ENCODE measurements at regions not wholly inside any gene's neighbourhood (a gene's known extent, or its start where the extent isn't known, plus 50 kb on each side); places are given as distances from the start of the nearest gene placed in this dataset.
"Not testable (repeated sequence)": the region's sequence is repeated elsewhere in the genome, so short reads cannot be mapped to it uniquely, and the experiment has no call there.

DNA sequence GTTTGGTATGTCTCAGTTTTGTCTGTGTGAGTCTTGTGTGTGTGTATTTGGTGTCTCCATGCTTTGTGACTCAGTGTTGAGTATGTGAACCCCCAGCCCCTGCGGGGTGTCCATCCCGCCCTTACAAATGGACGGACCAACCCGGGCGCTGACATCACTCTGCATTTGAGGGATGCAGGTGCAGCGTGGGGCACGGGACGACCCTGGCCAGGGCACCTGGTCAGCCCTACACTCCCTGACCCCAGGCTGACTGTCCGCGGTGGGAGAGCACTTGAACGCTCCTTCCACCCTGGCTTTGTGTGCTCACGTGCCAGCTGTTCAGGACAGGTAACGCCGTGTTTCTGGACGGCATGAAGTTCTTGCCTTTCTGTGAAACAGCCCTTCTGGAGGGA is 369.0 kb downstream of the BRD1 start:
- Histone ChIP-seq H2AFZ (ENCODE audit: low read depth, low read length) (no peak overlapping the region), H3K27me3 (ENCODE audit: insufficient read depth, low read length) (no peaks in the 10 kb centered on the region), H3K9me3 (ENCODE audit: low read length) (no peaks in the 10 kb centered on the region), H3K4me1 (ENCODE audit: insufficient read depth, low read length) (no peaks in the 10 kb centered on the region), H3K36me3 (ENCODE audit: insufficient read depth, low read length) (no peaks in the 10 kb centered on the region), H3K4me3 (ENCODE audit: low read length) (no peak overlapping the region)

DNA sequence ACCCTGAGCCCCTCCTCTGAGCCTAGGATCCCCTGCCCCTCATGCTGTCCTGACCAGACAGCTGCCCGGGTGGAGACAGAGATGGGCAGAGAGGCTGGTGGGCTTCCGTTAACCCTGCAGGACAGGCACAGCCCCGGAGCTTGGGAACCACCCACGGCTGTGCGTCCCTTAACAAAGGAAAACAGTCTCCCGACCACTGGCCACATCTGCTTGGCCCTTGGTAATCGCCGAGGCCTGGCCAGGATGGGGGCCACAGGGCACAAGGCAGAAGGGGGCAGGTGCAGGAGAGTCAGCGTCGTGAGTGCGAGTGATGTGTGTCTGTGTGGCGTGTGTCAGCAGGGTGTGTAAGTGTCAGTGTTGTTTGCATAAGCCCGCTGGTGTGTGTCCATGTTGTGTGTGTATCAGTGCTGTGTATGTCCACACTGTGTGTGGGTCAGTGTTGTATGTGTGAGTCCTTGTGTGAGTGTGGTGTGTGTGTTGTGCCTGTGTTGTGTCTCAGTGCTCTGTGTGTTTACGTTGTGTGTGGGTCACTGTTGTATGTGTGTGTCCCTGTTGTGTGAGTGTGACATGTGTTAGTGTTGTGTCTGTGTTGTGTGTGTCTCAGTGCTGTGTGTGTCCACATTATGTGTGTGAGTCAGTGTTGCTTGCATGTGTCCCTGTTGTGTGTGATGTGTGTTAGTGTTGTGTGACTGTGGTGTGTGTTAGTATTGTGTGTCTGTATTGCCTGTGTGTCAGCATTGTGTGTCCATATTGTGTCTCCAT is 369.5 kb downstream of the BRD1 start:
- Histone ChIP-seq H3K36me3 (ENCODE audit: insufficient read depth, low read length) (no peaks in the 10 kb centered on the region), H3K4me1 (ENCODE audit: insufficient read depth, low read length) (no peaks in the 10 kb centered on the region), H3K4me3 (ENCODE audit: low read length) (no peak overlapping the region)

DNA sequence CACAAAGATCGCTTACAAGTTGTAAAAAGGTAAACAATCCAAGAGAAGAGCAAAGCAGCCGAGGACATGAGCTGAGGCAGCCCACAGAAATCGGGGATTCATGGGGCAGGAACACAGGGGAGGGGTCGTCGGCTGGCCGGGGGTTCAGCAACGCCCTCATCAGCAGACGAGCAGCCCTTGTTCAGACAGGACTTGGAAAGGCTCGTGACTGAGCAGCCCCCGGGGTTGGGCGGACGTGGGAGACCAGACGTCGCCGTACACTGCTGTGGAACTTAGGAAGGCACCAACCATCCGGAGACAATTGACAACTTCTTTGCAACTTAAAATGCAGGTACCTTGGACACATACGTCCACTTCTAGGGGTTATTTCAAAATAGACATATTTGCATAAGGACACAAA is 370.5 kb downstream of the BRD1 start:
- H2AFZ ChIP-seq (ENCODE audit: low read depth, low read length): no peak overlapping the region
- no peaks in the 10 kb centered on the region for H3K27me3 ChIP-seq (ENCODE audit: insufficient read depth, low read length)
- H3K36me3 ChIP-seq (ENCODE audit: insufficient read depth, low read length): no peaks in the 10 kb centered on the region
- no peaks in the 10 kb centered on the region for H3K4me1 ChIP-seq (ENCODE audit: insufficient read depth, low read length)
- H3K9me3 ChIP-seq (ENCODE audit: low read length): no peaks in the 10 kb centered on the region
- H3K4me3 ChIP-seq (ENCODE audit: low read length): no peak overlapping the region

More for the DNA sequence above, 369.5 kb downstream of the BRD1 start:
- Histone ChIP-seq H3K9me3 (ENCODE audit: low read length) (no peaks in the 10 kb centered on the region), H3K27me3 (ENCODE audit: insufficient read depth, low read length) (no peaks in the 10 kb centered on the region), H2AFZ (ENCODE audit: low read depth, low read length) (no peak overlapping the region)

DNA sequence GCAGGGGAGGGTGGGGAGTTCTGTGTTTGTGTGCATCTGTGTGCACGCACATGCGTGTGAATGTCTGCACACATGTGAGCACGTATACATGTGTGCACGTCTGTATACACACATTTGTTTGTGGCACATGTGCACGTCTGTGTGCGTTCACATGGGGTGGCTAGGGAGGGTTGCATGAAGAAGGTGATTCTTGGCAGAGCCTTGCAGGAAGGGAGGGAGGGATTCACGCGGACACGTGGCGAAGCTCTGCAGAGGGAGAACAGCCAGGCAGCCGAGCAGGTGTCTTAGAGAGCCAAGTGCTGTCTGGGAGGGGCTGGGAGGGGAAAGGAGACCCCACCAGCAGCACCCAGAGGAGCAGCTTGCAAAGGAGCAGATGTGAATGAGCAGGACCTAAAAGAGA is 372.1 kb downstream of the BRD1 start:
- H2AFZ ChIP-seq (ENCODE audit: low read depth, low read length): no peak overlapping the region
- H3K36me3 ChIP-seq (ENCODE audit: insufficient read depth, low read length): no peaks in the 10 kb centered on the region
- no peaks in the 10 kb centered on the region for H3K9me3 ChIP-seq (ENCODE audit: low read length)
- H3K4me1 ChIP-seq (ENCODE audit: insufficient read depth, low read length): no peaks in the 10 kb centered on the region
- no peak overlapping the region for H3K4me3 ChIP-seq (ENCODE audit: low read length)
- H3K27me3 ChIP-seq (ENCODE audit: insufficient read depth, low read length): peaks cover 8% of the 10 kb centered on the region

DNA sequence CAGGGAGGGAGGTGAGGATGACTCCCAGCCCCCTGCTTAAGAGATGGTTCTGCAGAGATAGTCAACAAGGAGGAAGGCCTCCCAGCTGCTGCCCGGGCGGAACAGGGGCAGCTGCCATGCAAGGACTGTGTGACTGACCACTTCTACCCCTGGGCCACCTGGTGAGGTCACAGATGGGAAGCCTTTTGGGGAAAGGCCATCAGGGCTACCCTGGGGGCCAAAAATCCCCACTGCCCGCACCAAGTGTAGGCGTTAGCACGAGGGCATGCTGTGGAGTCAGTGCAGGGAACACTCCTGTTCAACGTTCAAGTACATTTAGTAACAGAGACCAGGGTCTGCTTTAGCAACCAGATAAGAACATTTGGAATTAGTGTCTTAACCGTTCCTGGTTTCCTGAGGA is 372.9 kb downstream of the BRD1 start:
- H2AFZ ChIP-seq (ENCODE audit: low read depth, low read length): no peak overlapping the region
- H3K4me1 ChIP-seq (ENCODE audit: insufficient read depth, low read length): no peaks in the 10 kb centered on the region
- H3K36me3 ChIP-seq (ENCODE audit: insufficient read depth, low read length): no peaks in the 10 kb centered on the region
- no peaks in the 10 kb centered on the region for H3K9me3 ChIP-seq (ENCODE audit: low read length)
- H3K4me3 ChIP-seq (ENCODE audit: low read length): no peak overlapping the region
- peaks cover 15% of the 10 kb centered on the region for H3K27me3 ChIP-seq (ENCODE audit: insufficient read depth, low read length)

DNA sequence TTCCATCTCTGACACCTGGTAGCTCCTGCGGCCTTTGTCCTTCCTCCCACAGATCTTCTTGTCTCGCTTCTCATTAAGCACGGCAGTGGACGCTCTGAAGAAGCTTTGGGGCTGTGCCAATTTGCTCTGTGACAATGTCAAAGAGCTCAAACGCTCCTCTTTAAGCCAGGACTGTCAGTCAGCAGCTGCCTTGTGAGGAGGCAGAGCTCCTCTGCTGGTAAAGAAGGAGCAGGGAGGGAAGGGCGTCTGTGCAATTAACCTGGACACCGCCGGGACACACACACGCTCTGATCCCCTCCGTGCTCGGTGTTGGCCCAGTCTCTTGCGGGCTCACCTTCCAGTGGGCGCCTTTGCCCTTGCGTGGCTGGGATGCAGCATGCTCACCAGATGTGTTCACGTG is 373.9 kb downstream of the BRD1 start:
- Histone ChIP-seq H3K27me3 (ENCODE audit: insufficient read depth, low read length) (peaks cover 24% of the 10 kb centered on the region), H3K9me3 (ENCODE audit: low read length) (no peaks in the 10 kb centered on the region), H3K4me1 (ENCODE audit: insufficient read depth, low read length) (no peaks in the 10 kb centered on the region), H3K4me3 (ENCODE audit: low read length) (no peak overlapping the region), H2AFZ (ENCODE audit: low read depth, low read length) (no peak overlapping the region), H3K36me3 (ENCODE audit: insufficient read depth, low read length) (no peaks in the 10 kb centered on the region)

DNA sequence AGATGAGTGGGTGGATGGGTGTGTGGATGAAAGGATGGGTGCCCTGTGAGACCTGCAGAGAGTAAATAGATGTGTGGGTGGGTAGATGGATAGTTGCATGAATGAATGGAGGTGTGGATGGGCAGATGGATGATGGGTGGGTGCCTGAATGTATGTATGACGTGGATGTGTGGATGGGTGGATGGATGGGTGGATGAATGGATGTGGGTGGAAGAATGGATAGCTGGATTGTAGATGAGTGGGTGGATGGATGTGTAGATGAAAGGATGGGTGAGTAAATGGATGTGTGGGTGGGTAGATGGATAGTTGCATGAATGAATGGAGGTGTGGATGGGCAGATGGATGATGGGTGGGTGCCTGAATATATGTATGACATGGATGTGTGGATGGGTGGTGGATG is 374.7 kb downstream of the BRD1 start:
- not testable (repeated sequence) for H3K36me3 ChIP-seq (ENCODE audit: insufficient read depth, low read length); H3K9me3 ChIP-seq (ENCODE audit: low read length); H2AFZ ChIP-seq (ENCODE audit: low read depth, low read length)

DNA sequence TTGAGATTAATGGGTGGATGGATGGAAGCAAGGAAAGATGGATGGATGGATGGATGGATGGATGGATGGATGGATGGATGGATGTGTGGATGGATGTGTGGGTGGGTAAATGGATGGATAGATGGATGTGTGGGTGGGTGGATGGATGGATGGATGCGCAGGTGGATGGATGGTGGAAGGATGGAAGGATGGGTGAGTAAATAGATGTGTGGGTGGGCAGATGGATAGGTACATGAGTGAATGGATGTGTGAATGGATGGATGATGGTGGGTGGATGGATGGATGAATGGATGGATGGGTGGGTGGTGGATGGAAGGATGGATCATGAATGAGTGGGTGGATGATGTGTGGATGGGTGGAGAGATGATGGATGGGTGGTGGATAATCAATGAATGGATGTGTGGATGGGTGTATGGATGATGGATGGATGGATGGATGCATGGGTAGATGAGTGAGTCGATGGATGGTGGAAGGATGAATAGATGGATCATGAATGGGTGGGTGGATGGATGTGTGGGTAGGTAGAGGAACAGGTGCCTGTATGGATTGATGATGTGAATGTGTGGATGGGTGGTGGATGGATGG is 375.2 kb downstream of the BRD1 start:
- peaks cover 24% of the 10 kb centered on the region for H3K27me3 ChIP-seq (ENCODE audit: insufficient read depth, low read length)
- H3K36me3 ChIP-seq (ENCODE audit: insufficient read depth, low read length): no peaks in the 10 kb centered on the region

More for the DNA sequence above, 374.7 kb downstream of the BRD1 start:
- H3K4me3 ChIP-seq (ENCODE audit: low read length); H3K4me1 ChIP-seq (ENCODE audit: insufficient read depth, low read length): not testable (repeated sequence)
- H3K27me3 ChIP-seq (ENCODE audit: insufficient read depth, low read length): peaks cover 24% of the 10 kb centered on the region

DNA sequence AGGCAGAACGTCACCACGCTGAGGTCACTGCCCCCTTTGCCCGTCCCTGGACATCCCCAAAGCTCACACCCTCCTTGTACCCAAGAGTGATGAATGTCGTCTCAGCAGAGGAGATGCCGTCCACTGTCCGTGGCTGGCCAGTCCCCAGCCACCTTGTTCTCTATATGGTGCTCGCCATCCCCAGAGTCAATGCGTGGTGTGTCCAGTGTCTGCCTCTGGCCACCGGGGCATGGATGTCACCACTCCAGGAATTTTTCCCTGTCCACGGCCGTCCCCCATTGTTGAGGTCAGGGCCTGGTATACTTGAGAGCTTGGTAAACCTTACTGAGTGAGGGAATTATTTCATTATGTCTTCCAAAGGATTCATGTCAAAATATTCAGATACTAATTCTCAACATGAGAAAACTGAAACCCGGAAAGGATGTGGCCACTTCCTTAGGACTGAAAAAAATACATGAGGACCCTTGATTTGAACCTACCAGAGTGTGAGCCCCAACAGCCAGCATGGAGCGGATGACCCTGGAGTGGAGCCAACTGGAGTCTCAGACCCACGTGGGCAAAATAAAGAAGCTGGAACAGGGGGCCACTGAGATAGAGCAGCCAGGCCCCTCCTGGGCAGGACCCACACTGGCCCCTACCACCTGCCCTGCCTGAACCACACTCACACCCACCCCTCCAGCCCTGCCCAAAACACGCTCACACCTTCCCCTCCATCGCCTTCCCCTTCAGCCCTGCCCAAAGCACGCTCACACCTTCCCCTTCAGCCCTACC is 376.4 kb downstream of the BRD1 start:
- Histone ChIP-seq H3K9me3 (ENCODE audit: low read length) (no peaks in the 10 kb centered on the region), H3K27me3 (ENCODE audit: insufficient read depth, low read length) (peaks cover 24% of the 10 kb centered on the region)

More for the DNA sequence above, 375.2 kb downstream of the BRD1 start:
- H3K4me3 ChIP-seq (ENCODE audit: low read length): no peak overlapping the region
- no peaks in the 10 kb centered on the region for H3K9me3 ChIP-seq (ENCODE audit: low read length)
- no peaks in the 10 kb centered on the region for H3K4me1 ChIP-seq (ENCODE audit: insufficient read depth, low read length)
- H2AFZ ChIP-seq (ENCODE audit: low read depth, low read length): no peak overlapping the region

DNA sequence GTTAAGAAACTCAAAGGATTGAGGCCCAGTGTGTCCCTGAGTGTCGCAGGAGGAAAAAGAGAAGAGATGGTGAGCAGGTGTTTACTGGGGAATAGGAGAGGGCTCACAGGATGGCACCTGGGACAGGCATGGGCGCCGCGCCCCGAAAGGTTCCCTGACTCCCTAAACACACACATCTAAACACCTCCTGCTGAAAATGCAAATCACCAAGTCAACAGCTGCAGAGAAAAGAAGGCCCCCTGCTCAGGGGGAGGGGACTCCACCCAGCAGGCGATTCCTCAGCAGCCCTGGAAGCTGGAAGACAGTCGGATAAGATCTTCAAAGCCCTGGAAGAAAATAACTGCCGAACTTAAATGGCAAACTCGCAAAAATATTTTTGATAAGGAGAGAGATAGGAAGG is 377.2 kb downstream of the BRD1 start:
- Histone ChIP-seq H3K9me3 (ENCODE audit: low read length) (no peaks in the 10 kb centered on the region), H3K27me3 (ENCODE audit: insufficient read depth, low read length) (peaks cover 24% of the 10 kb centered on the region), H3K4me3 (ENCODE audit: low read length) (no peak overlapping the region), H3K36me3 (ENCODE audit: insufficient read depth, low read length) (no peaks in the 10 kb centered on the region), H2AFZ (ENCODE audit: low read depth, low read length) (no peak overlapping the region), H3K4me1 (ENCODE audit: insufficient read depth, low read length) (no peaks in the 10 kb centered on the region)

More for the DNA sequence above, 376.4 kb downstream of the BRD1 start:
- Histone ChIP-seq H3K36me3 (ENCODE audit: insufficient read depth, low read length) (no peaks in the 10 kb centered on the region), H2AFZ (ENCODE audit: low read depth, low read length) (no peak overlapping the region), H3K4me1 (ENCODE audit: insufficient read depth, low read length) (no peaks in the 10 kb centered on the region), H3K4me3 (ENCODE audit: low read length) (no peak overlapping the region)

DNA sequence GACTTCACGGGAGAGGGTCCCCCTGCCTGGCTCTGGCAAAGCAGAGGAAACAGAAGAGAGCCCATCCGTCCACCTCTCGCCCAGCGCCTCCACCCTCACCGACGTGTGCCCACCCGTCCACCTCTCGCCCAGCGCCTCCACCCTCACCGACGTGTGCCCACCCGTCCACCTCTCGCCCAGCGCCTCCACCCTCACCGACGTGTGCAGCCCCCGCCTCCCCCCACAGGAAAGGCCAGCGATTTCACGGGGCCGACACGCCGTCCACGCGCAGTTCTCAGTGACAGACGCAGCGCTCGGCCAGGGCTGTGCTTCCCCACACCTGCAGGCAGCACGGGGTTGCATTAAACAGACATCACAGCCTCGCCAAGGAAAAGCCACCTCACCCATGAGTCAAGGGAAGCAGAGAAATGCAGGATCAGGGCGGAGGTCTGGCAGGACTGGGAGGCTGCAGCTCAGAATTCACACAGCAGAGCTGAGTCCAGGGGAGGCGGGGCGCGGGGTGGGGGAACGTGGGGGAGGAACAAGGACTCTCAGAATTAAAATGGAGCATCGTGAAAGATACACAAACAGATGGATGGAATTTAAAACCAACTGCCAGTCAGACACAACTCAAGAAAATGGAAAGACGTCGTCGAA is 377.7 kb downstream of the BRD1 start:
- no peaks in the 10 kb centered on the region for H3K4me1 ChIP-seq (ENCODE audit: insufficient read depth, low read length)

DNA sequence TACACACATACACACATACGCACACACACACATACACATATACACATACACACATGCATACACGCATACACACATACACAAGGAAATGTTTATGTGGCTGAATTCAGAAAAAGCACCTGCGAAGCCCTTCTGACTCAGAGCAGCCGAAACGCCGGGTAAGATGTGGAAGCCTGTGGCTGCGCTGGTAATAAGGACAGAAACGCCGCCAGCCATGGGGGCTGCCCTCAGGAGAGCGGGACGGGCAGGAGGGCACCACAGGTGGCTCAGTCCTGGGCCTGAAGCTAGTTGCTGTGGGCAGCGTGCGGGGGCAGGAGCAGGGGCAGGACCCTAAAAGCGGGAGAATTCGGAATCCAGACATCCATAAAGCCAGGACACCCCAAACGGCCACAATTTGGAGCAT is 378.3 kb downstream of the BRD1 start:
- H3K27me3 ChIP-seq (ENCODE audit: insufficient read depth, low read length): peaks cover 24% of the 10 kb centered on the region
- H3K4me3 ChIP-seq (ENCODE audit: low read length): no peak overlapping the region
- H2AFZ ChIP-seq (ENCODE audit: low read depth, low read length): no peak overlapping the region
- no peaks in the 10 kb centered on the region for H3K4me1 ChIP-seq (ENCODE audit: insufficient read depth, low read length)
- no peaks in the 10 kb centered on the region for H3K9me3 ChIP-seq (ENCODE audit: low read length)
- H3K36me3 ChIP-seq (ENCODE audit: insufficient read depth, low read length): no peaks in the 10 kb centered on the region

More for the DNA sequence above, 377.7 kb downstream of the BRD1 start:
- Histone ChIP-seq H3K9me3 (ENCODE audit: low read length) (no peaks in the 10 kb centered on the region), H3K36me3 (ENCODE audit: insufficient read depth, low read length) (no peaks in the 10 kb centered on the region), H3K27me3 (ENCODE audit: insufficient read depth, low read length) (peaks cover 24% of the 10 kb centered on the region), H2AFZ (ENCODE audit: low read depth, low read length) (no peak overlapping the region), H3K4me3 (ENCODE audit: low read length) (no peak overlapping the region)

DNA sequence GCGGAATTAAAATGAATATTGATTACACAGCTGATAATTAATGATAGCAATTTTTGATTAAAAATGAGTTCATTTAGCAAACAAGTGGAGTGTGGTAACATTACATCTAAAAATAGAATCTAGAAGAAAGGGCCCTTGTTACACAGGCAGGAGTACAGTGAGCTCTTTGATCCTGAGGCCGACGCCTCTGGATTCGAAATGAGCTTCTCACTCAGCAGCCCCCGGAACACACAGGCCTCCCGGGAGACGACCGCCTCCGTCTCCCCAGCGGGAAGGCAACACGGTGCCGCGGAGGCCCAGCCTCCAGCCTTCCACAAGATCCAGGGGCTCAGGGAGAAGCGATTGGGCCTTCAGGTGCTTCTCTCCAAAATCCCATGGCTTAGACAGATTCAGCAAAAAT is 379.1 kb downstream of the BRD1 start:
- H3K4me3 ChIP-seq (ENCODE audit: low read length): no peak overlapping the region
- H3K36me3 ChIP-seq (ENCODE audit: insufficient read depth, low read length): no peaks in the 10 kb centered on the region
- H3K9me3 ChIP-seq (ENCODE audit: low read length): no peaks in the 10 kb centered on the region
- peaks cover 24% of the 10 kb centered on the region for H3K27me3 ChIP-seq (ENCODE audit: insufficient read depth, low read length)
- no peaks in the 10 kb centered on the region for H3K4me1 ChIP-seq (ENCODE audit: insufficient read depth, low read length)
- no peak overlapping the region for H2AFZ ChIP-seq (ENCODE audit: low read depth, low read length)

Data from neuron (in vitro differentiated cells).